ENCODE measurements at regions not wholly inside any gene's neighbourhood (a gene's known extent, or its start where the extent isn't known, plus 50 kb on each side); places are given as distances from the start of the nearest gene placed in this dataset.
"Not testable (repeated sequence)": the region's sequence is repeated elsewhere in the genome, so short reads cannot be mapped to it uniquely, and the experiment has no call there.

- not testable (repeated sequence) for DNase-seq
These were observed 132.8 kb upstream of the STARD13 start for GRCh38 chr13:33418224-33418953.

- DNase-seq = not testable (repeated sequence)
These were observed 134.6 kb upstream of the STARD13 start for GRCh38 chr13:33420117-33420516.

GRCh38 chr13:33426131-33426530 is 140.6 kb upstream of the STARD13 start:
- no peak for DNase-seq

- DNase-seq = no peak
These were observed 147.8 kb upstream of the STARD13 start for GRCh38 chr13:33433316-33433715.

- no peak for DNase-seq
These were observed 149.1 kb upstream of the STARD13 start for GRCh38 chr13:33434676-33435075.

GRCh38 chr13:33435207-33435606 is 149.7 kb upstream of the STARD13 start:
- no peak for DNase-seq

- no peak for DNase-seq
These were observed 153.4 kb upstream of the STARD13 start for GRCh38 chr13:33438918-33439317.

- no peak for DNase-seq
These were observed 155.5 kb upstream of the STARD13 start for GRCh38 chr13:33441015-33441414.

GRCh38 chr13:33445024-33445423 is 159.5 kb upstream of the STARD13 start:
- DNase-seq = no peak

GRCh38 chr13:33445476-33445875 is 159.9 kb upstream of the STARD13 start:
- DNase-seq = no peak

GRCh38 chr13:33446821-33447725 is 161.5 kb upstream of the STARD13 start:
- no peak for DNase-seq

GRCh38 chr13:33448889-33449288 is 163.3 kb upstream of the STARD13 start:
- DNase-seq = no peak

- DNase-seq = no peak
These were observed 165.6 kb upstream of the STARD13 start for GRCh38 chr13:33450956-33451709.

GRCh38 chr13:33452873-33453517 is 167.4 kb upstream of the STARD13 start:
- DNase-seq = no peak

GRCh38 chr13:33453936-33454335 is 168.4 kb upstream of the STARD13 start:
- no peak for DNase-seq

GRCh38 chr13:33454844-33455705 is 169.5 kb upstream of the STARD13 start:
- no peak for DNase-seq

- DNase-seq = no peak
These were observed 174.1 kb upstream of the STARD13 start for GRCh38 chr13:33459702-33460101.

GRCh38 chr13:33462109-33462508 is 176.6 kb upstream of the STARD13 start:
- DNase-seq = no peak

- no peak for DNase-seq
These were observed 178.8 kb upstream of the STARD13 start for GRCh38 chr13:33464345-33464744.

- DNase-seq = no peak
These were observed 180.7 kb upstream of the STARD13 start for GRCh38 chr13:33466262-33466661.

- DNase-seq = no peak
These were observed 182.0 kb upstream of the STARD13 start for GRCh38 chr13:33467556-33467955.

GRCh38 chr13:33471204-33471603 is 185.6 kb upstream of the STARD13 start:
- no peak for DNase-seq

All from T-helper 1 cell (primary cell).